ENCODE measurements at regions not wholly inside any gene's neighbourhood (a gene's known extent, or its start where the extent isn't known, plus 50 kb on each side); places are given as distances from the start of the nearest gene placed in this dataset.
"Not testable (repeated sequence)": the region's sequence is repeated elsewhere in the genome, so short reads cannot be mapped to it uniquely, and the experiment has no call there.

DNA sequence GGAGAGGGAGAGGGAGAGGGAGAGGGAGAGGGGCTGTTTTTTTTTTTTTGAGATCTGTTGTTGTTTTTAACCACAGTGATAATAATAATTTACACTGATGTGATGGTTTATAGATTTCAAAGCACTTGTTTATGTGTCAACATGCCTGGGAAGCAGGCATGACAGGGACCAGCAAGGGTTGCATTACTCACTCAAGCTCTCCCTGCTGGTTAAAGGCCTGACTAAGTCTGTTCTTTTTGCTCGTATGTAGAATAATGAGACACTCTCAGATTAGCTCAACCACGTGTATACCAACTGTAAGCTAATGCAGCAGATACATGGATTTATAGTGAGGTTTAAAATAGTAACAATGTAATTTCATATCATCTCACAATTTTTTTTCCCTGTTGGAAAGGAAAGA, 134.6 kb upstream of the BOD1L1 start:
- no peak for DNase-seq (ENCODE audit: low read depth, low spot score)

DNA sequence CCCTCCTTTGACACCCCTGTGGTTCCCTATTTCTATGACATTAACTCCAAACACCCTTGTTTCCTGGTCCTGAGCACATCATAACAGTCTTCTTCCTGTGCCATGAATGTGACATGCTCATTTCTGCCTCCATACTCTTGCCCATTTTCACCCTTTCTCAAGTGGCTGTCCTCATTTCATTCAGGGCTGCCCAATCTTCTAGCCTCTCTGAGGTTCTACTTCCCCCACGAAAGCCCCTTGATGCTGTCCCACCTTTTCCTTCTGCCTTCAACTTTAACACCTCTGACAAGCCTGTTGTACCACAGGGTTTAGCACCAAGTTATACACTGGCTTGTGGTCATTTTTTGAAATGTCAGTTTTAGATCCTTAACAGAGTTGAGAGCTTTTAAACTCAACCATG, 136.2 kb upstream of the BOD1L1 start:
- no peak for DNase-seq (ENCODE audit: low read depth, low spot score)

DNA sequence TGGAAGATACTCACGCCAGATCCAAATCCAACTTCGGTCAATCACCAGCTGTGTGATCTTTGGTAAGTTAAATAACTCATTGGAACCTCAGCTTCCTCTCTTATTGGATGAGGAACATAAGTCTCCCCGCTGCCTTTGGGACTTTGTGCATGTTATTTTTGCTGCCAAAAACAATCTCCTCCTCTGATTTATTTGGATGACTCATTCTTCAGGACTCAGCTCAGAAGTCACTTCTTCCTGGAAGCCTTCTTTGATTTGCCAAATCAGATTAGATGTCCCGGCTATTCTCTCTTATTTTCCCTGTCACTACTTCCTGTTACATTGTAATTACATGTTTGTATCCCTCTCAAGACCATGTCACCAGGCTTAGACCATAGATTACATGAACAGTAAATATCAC, 138.0 kb upstream of the BOD1L1 start:
- no peak for DNase-seq (ENCODE audit: low read depth, low spot score)

DNA sequence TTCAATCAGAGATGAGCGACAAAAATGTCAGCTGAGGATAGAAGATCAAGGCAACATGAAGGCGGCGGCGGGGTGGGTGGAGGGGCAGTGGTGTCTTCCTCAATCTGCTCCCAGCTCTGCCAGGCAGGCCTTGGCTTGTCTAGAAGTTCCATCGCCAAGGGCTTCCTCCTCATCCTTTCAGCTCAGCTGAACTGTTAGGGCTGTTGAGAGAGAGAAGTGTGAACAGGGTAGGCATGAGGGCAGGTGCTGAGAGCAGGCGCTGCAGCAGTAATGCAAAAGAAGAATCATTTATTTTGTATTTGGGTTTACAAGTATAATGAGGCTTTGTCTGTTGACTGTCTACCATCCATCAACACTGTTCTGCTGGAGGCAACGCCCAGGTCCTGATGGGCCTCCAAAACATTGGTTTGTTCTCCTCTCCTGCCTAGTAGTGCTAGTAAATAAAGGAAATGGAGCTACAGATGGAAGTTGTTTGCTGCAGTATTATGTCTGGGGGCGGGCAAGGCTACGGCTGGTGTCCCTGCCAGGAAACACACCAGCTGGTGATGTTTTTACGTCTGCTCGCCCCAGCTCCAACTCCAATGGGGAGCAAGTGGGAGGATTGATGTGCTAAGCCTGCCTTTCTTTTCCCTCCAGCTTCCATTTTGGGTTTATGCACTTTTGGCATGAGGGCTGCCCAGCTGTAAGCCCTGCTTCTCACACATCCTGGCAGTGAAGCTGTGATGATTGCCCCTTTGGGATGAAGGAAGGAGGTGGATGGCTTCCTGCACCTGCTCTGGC, 139.4 kb upstream of the BOD1L1 start:
- no peak for DNase-seq (ENCODE audit: low read depth, low spot score)

DNA sequence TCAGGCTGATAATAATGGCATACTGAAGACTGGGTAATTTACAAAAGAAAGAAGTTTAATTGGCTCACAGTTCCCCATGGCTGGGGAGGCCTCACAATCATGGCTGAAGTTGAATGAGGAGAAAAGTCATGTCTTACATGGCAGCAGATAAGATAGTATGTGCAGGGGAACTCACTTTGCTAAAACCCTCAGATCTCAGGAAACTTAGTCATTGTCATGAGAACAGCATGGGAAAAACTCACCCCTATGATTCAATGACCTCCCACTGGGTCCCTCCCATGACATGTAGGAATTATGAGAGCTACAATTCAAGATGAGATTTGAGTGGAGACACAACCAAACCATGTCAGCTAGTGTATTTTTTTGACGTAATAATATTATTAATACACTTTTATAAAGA, 149.8 kb upstream of the BOD1L1 start:
- no peak for DNase-seq (ENCODE audit: low read depth, low spot score)

DNA sequence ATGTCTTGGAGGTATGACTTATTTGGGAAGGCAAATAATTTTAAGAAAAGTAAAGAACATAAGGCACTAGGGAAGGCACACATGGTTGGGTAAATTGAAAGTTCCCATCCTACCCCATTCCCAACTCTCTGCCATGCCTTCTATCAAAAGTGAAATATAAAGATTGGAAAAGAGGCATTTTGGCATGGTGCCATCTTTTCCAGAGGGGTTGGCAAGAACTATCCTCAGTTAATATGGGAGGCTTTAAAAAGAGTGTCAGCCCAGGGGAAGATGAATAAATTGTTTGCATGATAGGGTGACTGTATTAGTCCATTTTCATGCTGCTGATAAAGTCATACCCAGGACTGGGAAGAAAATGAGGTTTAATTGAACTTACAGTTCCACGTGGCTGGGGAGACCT, 150.8 kb upstream of the BOD1L1 start:
- DNase-seq (ENCODE audit: low read depth, low spot score) = no peak

DNA sequence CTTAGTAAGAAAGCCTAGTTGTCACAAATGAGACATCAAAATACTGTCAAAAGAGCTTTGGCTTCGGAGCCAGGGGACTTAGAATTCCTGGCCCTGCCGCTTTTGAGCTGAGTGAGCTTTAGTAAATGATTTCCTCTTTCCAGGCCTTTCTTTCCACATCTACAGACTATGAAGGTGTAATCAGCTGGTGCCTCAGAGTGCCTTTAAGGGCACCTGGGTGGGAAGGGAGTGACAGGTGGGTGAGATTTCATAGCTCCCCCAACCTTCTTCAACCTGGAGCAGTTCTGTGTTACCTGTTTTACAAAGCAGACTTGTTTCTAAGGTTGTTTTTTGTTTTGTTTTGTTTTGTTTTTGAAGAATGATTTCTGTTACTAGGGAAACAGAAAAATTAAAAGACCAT, 154.7 kb upstream of the BOD1L1 start:
- DNase-seq (ENCODE audit: low read depth, low spot score) = no peak

DNA sequence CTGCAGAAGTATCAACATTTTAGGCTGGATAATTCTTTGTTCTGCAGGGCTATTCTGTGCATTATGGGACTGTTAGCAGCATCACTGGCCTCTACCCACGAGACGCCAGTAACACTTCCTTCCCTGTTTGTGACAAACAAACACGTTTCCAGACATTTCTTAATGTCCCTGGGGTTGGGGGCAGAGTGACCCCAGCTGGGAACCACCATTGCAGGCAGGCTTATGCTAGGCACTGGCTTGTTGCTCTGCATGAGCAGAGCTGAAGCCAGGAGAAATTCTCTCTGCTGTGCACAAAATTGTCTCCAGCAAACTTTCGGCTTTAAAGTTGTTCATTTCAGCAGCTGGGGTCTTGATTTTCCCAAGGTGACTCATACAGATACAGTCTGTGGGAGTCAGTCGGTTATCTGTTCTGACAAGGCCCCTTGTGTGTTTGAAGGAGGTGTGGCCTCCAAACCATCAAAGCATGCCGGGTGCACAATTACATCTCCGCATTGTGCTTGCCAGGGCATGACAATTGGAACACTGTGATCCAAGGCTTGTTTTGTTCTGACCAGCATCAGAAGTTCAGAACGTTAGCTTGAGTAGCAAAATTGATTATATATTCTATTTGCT, 156.4 kb upstream of the BOD1L1 start:
- no peak for DNase-seq (ENCODE audit: low read depth, low spot score)

DNA sequence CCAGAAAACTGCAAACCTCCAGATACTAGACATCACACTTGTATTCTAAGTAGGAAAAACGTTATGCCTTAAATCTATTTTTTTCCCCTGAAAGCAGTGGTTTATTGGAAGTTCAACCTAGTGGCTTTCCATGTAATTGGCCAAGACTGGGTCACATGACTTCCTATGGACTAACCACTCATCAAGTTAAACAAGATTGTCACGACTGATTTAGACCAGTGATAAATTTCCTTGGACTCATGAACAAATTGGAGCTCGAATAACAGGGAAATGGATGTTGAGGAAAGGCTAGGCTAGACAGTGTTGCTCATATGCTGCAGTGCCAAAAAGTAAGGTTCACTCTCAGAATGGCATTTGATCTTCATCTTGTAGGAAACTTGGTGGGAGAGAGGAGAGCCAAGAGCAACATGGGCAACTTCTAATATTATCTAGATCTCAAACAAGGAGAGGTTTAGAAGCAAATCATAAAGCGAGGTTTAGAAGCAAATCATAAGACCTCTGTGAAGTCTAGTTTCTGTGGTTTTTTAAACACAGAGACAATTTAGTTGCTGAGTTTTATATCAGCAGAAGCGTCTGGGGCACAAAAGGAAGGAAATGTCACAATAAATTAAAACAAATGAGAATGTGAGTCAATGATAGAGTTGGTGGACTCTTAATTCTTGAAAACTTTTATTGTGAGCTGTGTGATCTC, 165.6 kb upstream of the BOD1L1 start:
- DNase-seq (ENCODE audit: low read depth, low spot score) = no peak

DNA sequence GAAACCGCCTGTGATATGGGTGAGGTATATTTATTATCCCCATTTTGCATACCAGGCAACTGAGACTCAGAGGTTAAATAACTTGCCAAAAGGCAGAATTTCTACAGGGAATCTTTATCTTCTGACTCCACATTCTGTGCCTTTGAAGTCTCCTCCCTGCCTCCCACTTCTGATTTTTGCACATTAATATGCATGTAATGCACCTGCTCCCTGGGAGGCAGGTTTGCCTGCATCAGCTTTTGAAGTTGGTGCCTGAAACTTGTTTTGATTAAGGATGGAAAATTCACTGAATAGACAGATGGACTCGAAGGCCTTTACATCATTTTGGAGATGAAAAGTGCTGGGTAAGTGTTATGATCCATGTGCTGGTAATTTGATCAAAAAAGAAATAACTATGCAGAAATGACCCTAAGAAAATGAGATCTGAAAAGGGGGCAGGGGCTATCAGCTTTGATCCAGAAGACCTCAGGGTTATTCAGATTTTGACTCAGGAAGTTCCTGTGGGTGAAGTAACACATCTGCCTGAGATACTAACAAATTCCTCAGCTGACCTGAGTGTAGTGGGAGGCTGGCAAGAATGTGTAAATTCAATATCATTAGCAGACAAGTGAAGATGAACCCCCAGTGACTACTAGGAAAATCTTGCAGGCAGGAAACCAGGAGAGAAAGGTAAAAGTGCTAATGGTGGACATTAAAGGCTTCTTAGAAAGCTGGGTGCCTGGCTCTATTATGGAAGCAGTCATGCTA, 167.5 kb upstream of the BOD1L1 start:
- no peak for DNase-seq (ENCODE audit: low read depth, low spot score)

DNA sequence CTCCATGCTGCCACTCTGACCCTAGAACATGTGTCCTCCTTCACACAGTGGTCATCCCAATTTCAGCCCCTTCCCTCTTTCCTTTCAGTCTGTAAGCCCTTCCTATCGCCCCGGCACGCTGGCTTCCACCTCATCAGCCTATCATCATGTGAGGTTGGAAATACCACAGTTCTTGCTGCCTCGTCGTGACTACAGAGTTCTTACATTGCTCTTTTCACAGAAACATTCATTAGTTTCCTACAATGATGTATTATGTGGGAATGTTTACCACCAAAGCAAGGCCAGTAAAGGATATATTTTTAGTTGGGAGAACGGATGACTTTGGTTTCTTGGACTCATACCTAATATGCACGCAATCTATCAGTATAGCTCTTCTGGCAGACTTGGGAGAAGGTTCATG, 169.5 kb upstream of the BOD1L1 start:
- DNase-seq (ENCODE audit: low read depth, low spot score) = no peak

DNA sequence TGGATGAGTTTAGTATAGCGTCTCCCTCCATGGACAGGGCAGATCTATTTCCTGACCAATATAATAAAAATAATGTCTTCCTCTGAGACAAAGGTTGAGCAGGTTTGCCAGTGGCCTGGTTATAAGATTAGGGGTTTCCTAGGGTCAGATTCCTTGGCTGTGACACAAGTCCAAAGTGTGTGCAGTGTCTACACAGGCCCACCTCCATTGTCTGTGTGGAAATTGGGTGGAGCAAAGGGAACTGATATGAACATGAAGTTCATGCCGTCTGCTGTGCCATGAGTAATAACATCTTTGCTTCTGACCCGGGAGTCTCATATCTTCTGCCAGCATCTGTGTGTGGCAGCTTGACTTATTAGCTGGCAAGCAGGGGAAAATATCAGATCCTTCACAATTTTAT, 187.7 kb upstream of the BOD1L1 start:
- DNase-seq (ENCODE audit: low read depth, low spot score) = no peak

DNA sequence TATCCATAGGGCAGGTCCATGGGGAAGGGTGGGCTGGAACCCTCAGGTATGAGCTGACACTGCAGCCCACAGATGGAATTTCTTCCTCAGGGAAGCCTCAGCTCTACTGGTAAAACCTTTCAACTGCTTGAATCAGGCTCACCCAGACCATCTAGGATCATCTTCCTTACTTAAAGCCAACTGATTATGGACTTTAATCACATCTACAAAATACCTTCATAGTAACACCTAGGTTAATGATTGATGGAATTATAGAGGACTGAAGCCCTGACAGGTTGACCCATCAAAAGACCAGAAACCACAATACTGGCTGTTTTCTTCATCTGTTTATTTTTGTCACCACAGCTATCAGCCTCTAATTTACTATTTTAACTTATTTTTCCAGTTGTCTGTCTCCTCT, 188.9 kb upstream of the BOD1L1 start:
- DNase-seq (ENCODE audit: low read depth, low spot score) = no peak

DNA sequence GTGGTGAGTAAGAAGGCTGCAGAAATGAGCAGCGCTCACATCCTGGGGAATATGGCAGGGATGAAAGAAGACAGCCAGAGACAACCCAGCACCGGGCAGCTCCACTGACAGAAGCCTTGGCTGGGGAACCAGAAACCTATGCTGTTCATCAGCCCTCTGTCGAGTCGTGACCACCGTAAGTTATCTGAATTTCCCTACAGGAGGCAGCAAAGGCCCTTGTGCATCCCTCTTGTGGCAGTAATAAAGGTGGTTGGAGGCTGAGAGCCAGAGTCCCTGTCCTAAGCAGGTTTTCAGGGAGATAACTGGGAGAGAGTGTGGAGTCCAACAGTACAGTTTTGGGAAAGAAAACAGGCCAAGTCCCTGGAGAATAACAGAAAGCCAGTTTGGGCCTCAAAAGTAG, 194.0 kb upstream of the BOD1L1 start:
- DNase-seq (ENCODE audit: low read depth, low spot score) = peak; percentile 55

DNA sequence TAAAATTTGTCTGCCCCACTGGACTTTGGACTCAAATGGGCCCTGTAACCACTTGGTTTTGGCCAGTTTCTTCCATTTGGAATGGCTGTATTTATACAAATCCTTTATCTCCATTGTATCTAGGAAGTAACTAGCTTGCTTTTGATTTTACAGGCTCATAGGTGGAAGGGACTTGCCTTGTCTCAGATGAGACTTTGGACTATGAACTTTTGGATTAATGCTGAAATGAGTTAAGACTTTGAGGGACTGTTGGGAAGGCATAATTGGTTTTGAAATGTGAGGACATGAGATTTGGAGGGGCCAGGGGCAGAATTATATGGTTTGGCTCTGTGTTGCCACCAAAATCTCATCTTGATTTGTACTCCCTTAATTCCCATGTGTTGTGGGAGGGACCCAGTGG, 198.3 kb upstream of the BOD1L1 start:
- DNase-seq (ENCODE audit: low read depth, low spot score) = not testable (repeated sequence)

DNA sequence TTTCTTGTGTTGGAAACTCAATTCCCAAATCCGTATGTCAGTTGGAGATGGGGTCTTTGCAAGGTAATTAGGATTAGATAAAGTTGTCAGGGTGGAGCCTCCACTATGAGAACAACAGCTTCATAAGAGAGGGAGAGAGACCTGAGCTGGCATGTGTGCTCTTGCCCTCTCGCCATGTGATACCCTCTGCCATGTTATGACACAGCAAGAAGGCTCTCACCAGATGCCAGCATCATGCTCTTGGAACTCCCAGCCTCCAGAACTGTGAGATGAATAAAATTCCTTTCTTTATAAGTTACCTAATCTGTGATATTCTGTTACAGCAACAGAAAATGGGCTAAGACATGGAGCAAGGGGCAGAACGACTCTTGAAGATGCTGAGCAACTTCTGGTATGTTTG, 201.9 kb upstream of the BOD1L1 start:
- no peak for DNase-seq (ENCODE audit: low read depth, low spot score)

DNA sequence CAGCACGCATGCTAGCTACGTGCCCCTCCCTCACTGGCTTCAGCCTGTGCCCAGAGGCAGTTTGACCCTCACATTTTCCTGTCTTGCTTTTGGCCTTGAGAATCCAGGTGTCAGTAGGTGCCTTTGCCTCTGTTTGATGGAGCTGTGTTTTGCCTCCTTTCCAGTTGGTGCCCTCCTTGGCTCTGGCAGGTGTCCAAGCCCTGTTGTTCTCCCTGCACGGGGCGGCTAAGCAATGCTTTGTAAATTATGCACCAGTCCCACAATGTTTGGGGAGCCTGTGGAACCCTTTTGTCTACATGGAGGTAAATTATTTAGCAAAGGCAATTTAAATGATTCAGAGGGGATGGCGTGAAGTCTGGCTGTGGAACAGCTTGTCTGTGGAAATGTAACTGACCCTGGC, 202.9 kb upstream of the BOD1L1 start:
- DNase-seq (ENCODE audit: low read depth, low spot score) = no peak

DNA sequence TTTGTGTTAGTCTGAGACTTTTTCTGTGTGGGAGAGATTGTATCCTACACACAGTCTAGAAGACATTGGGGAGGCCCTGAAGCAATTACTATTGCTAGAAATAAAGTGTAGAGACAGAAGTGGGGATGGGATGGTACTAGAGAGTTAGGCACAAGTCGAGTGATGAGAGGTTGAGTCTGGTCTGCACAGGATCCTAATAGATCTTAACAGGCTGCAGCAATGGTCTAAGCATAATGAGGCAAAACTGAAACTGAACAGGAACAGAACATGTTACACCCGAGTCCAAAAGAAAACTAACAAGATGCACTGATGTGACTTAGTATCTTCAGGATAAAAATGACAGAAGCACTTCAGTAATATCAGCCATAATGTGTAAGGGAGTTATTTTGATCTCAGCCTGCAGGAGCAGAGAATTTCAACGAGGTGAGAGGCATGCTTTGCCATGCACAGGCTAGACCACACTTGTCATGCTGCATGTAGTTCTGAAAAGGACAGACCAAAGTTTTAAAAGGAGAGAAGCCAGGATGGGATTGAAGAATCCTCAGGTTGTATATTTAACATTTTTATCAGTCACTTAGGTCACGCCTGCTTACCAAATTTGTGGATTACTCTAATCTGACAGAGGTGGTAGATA, 205.8 kb upstream of the BOD1L1 start:
- no peak for DNase-seq (ENCODE audit: low read depth, low spot score)

DNA sequence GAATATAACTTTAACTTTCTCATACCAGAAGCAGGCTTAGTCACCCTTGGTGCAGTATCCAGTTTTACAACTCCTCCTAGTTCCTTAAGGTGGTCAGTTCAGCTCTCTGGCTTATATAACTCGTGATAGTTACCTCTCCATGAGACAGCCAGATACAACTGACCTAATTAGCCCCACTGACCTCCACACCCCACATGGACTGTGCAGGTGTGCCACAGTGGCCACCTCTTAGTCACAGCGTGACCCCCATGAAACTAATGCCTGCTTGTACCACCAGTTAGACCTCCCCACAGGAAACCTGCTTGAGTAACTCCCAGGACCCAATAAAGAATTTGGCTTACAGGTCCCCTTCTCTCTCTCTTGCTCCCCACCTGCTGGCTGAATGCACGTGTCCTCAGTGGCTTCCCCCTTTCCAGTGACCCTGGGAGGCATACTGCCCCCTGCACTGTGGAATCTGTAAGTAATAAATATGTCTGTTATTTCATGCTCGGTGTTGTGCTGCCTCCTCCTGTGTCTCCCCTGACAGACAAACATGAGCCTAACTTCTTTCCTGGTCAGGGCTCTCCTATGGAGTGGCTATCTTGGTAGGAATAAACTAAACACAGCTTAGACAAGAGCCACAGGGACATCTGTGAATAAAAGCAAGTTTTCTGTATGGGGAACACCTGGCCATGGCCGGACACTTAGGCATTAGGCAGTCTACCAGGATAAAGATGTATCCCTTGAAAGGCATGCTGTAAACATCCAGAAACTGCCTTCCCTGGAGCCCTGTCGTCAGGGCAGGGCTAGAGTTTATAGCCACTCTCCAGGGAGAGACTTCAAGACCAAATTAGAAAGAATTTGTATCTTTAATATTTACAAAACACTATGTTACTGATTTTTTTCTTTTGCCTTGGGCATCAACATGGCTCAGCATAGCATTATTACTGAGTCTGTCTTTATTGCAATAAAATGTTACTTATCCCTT, 209.7 kb upstream of the BOD1L1 start:
- DNase-seq (ENCODE audit: low read depth, low spot score) = no peak

DNA sequence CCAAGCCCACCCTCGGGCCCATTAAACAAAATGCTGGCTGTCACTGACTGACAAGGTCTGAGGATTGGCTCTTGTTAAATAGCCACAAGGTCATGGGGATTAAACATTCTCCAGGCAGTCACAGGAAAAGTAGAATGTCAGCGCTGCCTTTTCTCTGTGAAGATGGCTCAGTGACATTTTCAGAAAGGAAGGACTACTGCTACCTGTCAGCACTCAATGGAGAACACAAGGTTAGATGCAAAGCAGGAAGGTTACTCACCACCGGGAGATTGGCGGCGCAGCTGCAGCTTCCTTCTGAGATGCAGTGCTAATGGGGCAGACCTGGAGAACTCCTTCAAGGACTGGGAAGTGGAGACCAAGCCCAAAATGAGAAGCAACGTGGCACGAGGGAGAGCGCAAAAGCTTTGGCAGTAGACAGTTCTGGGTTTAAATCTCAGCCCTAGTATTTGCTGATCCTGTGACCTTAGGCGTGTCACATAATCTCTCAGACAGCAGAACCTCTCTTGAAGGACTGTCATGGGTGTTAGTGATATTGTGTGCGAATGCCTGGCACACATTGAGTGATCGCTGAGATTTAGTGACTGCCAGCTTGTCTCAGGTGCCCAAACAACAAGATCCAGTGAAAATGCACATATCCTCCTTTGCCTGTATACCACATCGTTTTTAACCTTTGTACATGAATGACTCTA, 213.1 kb upstream of the BOD1L1 start:
- DNase-seq (ENCODE audit: low read depth, low spot score) = no peak

Measured in ELF-1 (cell line).